Stimulated activated CD8-positive, alpha-beta memory T cell treated with anti-CD3 and anti-CD28 coated beads, Interleukin-12 subunit alpha, Interleukin-12 subunit beta, amount 100 ng/mL, for 4 hours (primary cell): ENCODE measurements at regions not wholly inside any gene's neighbourhood (a gene's known extent, or its start where the extent isn't known, plus 50 kb on each side); places are given as distances from the start of the nearest gene placed in this dataset.
"Not testable (repeated sequence)": the region's sequence is repeated elsewhere in the genome, so short reads cannot be mapped to it uniquely, and the experiment has no call there.

Experiments used
- DNase-seq: peaks from one replicate; pipeline ENCODE4 v3.0.0-alpha.2; 2020; ENCODE audit warnings: low read depth

DNA sequence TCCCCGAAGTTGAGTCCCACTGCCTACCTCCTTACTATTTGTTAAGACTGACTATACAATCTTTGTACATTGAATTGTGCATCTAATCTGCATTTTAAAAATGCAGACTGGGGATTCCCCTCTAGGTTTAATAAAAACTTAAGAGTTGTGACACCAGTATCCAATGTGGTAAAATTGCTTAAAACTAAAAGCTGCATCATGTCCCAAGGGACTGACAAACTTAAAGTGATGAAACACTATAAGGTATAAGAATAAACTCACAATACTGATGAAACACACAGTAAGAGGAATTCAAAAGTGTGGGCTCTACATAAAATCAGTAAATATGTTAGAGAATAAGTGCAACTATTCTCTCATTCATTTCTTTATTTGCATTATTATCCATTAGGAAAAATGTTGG lies 1905.1 kb downstream of the MAT2B start:
- no peak for DNase-seq

DNA sequence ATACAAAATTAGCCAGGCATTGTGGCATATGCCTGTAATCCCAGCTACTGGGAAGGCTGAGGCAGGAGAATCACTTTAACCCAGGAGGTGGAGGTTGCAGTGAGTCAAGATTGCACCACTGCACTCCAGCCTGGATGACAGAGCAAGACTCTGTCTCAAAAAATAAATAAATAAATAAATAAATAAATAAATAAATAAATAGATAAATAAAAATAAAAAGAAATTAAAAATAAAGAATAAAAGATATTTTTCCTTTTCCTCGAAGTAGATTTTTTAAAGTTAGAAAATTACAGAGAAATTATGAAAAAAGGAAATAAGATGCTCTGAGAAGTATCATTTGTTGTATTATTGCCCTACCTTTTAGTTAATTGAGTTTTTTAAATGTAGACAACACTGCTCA lies 1906.1 kb downstream of the MAT2B start:
- DNase-seq = not testable (repeated sequence)

DNA sequence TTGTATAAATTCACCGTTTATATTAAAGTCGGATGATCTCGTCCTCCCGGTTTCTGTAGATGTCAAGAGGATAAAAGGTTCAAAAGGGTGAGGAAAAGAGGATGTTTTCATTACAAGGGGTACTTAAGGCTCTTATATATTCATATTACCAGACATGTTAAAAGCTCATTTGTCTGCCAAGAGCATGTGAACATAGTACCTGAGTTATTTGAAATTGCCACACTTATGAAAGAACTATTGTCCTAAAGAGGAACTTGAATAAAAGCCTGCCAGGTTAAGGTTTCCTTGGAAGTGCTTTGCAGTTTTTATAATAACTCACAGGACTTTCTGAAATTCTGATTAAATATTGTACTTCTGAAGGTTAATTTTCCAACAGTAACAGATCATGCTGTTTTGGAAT lies 1915.1 kb downstream of the MAT2B start:
- DNase-seq = no peak

GRCh38 chr5:165423697-165424299 lies 1918.4 kb downstream of the MAT2B start:
- DNase-seq = no peak

GRCh38 chr5:165425594-165425993 lies 1920.2 kb downstream of the MAT2B start:
- no peak for DNase-seq

- DNase-seq = no peak
These were observed 1943.3 kb downstream of the MAT2B start for GRCh38 chr5:165448753-165449152.

DNA sequence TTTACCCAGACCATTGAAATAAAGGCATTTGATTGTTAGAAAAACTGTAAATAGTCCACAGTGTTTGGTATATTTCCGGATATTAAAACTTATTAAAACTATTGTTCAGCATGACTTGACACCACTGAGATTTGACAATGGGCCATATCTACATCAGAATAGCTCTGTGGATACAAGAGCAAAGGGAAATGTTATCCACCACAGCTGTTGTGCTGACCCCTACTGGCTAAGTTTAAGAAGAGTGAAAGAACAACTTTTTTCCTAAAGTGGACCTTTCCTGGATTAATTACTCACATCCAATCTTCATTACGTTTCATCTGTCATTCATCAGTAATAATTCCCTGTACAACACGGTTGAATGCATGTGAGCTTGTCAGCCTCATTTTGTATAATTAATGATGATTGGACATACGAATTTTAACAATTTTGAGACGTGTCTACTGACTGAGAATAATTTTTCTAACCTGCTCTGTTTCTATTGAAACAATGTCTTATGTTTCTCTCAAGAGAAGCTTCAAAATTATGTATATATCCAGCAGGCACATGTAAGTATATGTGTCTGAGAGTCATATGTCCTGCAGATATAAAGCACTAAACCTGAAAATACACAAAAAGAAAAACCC lies 1952.6 kb downstream of the MAT2B start:
- no peak for DNase-seq

DNA sequence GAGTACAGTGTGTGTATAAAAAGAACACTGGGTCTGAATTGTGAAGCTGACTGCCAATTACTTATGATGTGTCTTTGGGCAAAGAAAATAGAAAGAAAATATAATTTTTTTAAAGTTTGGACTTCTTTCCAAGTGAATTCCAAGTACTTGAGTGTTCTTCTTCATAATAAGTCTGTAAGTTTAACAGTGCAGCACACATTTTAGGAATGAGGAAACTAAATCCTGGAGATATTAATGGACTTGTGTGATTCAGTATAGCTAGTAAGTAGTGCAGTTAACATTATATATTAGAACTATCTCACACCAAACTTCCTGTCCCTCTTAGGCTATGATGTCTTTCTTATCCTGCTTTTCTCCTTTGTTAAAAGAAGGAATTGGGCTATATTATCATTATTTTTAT lies 1953.8 kb downstream of the MAT2B start:
- no peak for DNase-seq

DNA sequence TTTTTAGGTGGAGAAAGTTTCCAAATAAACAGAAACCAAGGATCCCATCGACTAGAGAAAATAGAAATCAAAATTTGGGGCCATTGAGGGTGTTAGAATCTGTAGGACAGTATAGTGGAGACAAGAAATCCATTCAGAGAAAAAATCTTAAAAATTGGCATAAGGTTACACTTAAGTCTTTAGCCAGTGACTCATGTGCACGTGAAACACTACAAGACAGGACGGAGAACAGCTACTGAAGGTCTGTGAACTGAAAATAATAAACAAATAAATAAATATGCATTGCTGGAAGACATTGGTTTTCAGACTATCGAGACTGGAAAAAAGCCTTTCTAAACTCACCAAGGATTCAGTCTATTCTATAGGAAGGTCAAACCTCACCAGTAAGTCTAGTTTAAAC lies 1955.5 kb downstream of the MAT2B start:
- no peak for DNase-seq

DNA sequence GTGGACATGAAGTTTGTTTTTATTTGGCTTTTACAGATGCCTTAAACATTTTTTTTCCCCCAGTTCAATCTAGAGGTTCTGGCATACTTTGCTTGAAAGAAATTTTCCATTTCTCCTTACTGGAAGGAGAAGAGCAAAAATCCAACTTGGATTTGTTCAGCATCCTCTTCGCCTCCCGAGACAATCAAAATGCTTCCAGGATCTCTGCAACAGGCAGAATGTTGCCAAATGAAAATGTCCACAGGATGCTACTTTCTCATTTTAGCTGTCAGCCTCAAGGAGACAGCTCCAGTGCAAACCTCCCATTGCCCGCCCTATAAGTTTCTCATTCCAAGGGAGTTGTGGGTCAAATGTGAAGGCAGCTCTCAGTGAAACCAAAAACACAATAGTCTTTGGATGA lies 1972.1 kb downstream of the MAT2B start:
- no peak for DNase-seq

DNA sequence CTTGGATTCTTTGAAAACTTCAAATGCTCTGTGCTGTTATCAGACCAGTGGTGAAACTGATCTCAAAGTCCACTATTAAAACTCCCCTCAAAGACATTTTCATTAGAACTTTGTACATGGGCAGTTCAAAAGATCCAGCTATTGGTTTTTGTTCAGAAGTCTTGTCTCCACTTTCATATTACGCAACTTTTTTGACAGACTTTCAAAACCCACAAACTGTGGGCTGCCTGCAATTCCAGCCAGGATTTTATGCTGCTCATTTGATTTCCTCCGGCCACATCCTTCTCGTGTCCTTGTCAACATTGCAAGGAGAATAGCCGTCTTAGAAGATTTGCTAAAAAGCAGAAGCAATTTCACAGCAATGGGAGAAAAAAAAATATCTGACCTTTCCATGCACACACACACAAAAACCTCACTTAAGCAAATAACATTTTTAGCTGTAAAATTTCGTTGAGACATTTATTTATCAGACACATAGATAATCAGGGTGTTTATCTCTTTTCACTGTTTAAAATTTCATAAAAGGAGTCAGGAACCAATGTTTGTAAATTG lies 1990.5 kb downstream of the MAT2B start:
- no peak for DNase-seq

DNA sequence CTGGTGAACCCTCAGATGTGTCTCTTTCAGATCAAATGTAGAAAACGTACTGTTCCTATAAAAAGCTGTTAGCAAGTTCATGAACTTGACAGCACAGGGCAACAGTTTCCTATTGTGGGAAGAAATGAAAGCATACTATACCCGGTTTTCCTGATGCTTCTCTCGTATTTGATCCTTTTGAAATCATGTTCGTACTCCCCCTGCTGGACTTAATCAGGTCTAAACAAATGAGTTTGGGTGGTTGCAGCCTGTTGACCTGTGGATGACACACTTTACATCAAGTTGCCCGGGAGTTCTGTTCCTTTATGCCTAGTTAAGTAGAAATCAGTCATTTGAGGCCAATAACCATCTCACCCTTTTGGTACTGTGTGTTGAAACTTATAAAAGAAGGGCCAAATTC lies 1992.3 kb downstream of the MAT2B start:
- DNase-seq = no peak

DNA sequence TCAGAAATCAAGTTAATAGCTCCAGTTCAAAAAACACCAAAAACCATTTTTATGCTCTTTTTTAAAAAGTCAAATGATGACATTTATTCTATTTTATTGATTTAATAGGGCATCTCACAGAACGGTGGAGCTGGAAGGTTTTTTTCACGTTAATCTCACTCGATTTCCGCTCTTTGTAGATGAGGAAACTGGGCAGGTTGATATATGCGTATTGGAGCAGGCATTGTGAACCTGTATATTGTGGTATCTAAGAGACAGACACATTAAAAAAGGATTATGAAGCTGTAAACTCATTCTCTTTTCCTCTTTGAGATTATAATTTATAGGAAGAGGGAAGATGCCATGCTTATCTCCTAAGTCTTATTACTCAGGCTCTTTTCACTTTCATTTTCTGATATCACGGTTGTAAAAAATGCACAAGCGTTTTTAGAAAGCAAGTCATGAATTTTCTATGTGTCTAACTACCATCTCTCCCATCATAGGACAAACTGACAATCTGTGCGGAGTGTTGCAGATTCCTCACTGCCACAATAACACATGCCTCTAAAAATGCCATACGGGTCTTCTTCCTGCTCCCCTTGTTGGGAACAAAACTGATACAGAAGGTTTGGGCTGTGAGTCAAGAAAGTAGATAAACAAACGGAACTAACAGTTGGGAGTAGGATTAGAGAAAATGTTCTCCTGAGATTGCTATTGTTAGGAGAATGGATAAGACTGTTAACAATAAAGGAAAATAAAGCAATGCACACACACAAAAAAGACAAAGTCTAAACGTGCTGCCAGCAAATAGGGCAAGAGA lies 1997.7 kb downstream of the MAT2B start:
- no peak for DNase-seq

GRCh38 chr5:165504674-165505073 lies 1999.3 kb downstream of the MAT2B start:
- no peak for DNase-seq

DNA sequence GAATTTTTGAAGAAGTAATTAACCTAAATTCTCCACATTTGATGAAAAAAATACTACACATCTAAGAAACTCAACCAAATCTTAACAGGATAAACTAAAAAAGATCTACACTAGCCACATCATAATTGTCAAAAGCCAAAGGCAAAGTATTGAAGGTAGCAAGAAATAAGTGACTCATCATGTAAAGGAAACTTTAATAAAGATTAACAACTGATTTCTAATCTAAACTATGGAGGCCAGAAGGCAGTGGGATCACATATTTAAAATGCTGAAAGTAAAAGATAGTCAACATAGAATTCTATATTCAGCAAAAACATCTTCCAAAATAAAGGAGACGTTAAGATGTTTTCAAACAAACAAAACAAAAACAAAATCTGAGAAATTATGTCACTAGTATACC lies 2002.9 kb downstream of the MAT2B start:
- DNase-seq = no peak

- DNase-seq = no peak
These were observed 2003.4 kb downstream of the MAT2B start for GRCh38 chr5:165508861-165509260.

GRCh38 chr5:165521816-165522610 lies 2016.6 kb downstream of the MAT2B start:
- no peak for DNase-seq

DNA sequence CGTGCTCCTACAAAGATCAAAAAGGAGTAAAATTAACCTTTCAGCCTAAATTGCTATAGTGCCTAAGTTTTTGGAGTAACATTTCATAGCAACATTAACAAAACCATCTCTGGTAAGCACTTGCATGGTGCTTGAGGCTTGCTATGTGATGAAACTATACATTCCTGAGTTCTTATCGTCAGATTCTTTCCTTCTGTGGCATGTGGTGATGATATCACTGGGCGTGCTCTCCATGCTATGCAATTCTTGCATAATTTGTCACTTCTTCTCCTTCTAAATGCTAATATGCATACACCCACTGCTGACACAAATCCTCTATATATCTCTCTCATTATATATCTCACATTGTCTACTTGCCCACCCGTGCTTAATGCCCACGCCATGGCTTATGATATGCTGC lies 2019.9 kb downstream of the MAT2B start:
- no peak for DNase-seq

GRCh38 chr5:165526357-165526756 lies 2020.9 kb downstream of the MAT2B start:
- DNase-seq = no peak

- DNase-seq = no peak
These were observed 2022.2 kb downstream of the MAT2B start for GRCh38 chr5:165527577-165527976.

DNA sequence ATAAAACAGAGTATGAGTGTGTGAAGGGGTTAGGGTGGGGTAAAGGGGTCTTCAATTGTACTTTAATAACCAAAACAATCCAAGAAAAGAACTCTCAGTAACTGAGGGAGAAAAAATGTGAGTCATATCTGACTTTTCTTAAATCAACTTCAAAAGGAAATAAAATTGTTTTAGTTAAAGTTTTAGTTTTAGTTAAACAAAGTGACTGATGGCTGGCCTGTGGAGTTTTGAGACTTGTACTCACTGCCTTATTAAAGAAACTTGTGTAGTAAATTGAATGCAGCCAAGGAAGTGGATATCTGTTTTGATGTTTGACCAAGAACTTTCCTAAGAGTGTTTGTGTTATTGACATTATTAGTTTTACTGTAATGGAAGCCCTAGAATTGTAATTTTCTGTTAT lies 2032.6 kb downstream of the MAT2B start:
- DNase-seq = no peak

GRCh38 chr5:165559645-165560044 lies 2054.2 kb downstream of the MAT2B start:
- no peak for DNase-seq
